ENCODE measurements at regions not wholly inside any gene's neighbourhood (a gene's known extent, or its start where the extent isn't known, plus 50 kb on each side); places are given as distances from the start of the nearest gene placed in this dataset.

- TF ChIP-seq, protein P1, sequence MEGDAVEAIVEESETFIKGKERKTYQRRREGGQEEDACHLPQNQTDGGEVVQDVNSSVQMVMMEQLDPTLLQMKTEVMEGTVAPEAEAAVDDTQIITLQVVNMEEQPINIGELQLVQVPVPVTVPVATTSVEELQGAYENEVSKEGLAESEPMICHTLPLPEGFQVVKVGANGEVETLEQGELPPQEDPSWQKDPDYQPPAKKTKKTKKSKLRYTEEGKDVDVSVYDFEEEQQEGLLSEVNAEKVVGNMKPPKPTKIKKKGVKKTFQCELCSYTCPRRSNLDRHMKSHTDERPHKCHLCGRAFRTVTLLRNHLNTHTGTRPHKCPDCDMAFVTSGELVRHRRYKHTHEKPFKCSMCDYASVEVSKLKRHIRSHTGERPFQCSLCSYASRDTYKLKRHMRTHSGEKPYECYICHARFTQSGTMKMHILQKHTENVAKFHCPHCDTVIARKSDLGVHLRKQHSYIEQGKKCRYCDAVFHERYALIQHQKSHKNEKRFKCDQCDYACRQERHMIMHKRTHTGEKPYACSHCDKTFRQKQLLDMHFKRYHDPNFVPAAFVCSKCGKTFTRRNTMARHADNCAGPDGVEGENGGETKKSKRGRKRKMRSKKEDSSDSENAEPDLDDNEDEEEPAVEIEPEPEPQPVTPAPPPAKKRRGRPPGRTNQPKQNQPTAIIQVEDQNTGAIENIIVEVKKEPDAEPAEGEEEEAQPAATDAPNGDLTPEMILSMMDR (conservative IDR thresholded peaks at IDR 0.05; ENCODE audit: low read length), result no peak
- TF ChIP-seq EZH2phosphoT487 (IDR thresholded peaks at IDR 0.05; ENCODE audit: borderline replicate concordance, low read depth, low read length), result no peak
These were observed 168.2 kb upstream of the ZNF267 start for GRCh38 chr16:31705371-31705770.
